GM23338 (cell line): ENCODE measurements at regions not wholly inside any gene's neighbourhood (a gene's known extent, or its start where the extent isn't known, plus 50 kb on each side); places are given as distances from the start of the nearest gene placed in this dataset.

Experiments
- EZH2 ChIP-seq: fragments of 200-600 bp; sonication (generic); IDR thresholded peaks from one replicate; pipeline ENCODE4 v1.8.0; 2017; ENCODE audit warnings: antibody characterized with exemption, mild to moderate bottlenecking, low read depth; ENCODE audit not compliant: unreplicated experiment
- POLR2AphosphoS5 ChIP-seq: IDR thresholded peaks from 2 replicates; pipeline ENCODE4 v1.6.1; 2016; ENCODE audit warnings: antibody characterized with exemption, low read depth

GRCh38 chr12:105462831-105463230 is 132.3 kb downstream of the C12orf75 start:
- TF ChIP-seq EZH2 (no peak), POLR2AphosphoS5 (no peak)
